NCI-H446 (cell line): ENCODE measurements at regions not wholly inside any gene's neighbourhood (a gene's known extent, or its start where the extent isn't known, plus 50 kb on each side); places are given as distances from the start of the nearest gene placed in this dataset.

Experiments
- DNase-seq, 2 experiments: peaks; one replicate each; lab custom pipeline; 2025; lab: John Stamatoyannopoulos, UW

DNA sequence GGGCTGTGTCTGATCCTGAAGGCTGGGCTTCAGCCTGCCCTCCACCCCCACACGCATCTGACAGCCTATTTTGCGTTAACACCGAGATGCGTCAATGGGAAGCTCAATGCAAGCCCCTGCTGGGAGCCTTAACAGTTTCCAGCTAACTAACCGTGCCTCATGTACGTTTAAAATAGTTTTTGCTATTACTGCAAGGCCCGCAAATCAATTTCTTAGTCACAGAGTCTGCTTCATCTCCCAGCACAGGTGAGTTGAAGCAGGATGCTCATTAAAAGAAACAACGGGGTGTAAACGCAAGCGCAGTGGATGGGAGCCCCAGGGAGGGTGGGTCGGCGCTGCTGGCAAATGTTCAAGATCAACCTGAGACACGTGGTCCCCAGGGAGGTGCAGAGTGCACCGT, 142.8 kb upstream of the PHACTR3 start:
- DNase-seq: no peak

DNA sequence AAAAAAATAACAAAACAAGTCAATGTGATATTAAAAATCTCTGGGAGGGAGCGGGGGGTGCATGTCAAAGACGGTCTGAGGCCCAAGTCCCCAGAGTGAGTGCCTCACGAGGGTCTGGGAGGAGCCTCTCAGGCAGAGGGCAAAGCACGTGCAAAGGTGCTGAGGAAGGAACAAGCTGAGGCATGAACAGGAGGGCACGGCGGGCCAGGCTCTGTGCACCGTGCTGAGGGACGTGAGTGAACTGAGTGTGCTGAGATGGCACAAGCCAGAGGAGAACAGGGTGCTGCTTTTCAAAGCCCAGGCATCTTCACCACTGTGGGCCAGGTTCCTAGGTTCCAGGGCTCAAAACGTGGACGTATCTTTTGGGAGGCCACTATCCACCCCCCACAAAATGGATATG, 142.1 kb upstream of the PHACTR3 start:
- no peak for DNase-seq

- no peak for DNase-seq
Measured at GRCh38 chr20:59463541-59463940, 140.8 kb upstream of the PHACTR3 start.

DNA sequence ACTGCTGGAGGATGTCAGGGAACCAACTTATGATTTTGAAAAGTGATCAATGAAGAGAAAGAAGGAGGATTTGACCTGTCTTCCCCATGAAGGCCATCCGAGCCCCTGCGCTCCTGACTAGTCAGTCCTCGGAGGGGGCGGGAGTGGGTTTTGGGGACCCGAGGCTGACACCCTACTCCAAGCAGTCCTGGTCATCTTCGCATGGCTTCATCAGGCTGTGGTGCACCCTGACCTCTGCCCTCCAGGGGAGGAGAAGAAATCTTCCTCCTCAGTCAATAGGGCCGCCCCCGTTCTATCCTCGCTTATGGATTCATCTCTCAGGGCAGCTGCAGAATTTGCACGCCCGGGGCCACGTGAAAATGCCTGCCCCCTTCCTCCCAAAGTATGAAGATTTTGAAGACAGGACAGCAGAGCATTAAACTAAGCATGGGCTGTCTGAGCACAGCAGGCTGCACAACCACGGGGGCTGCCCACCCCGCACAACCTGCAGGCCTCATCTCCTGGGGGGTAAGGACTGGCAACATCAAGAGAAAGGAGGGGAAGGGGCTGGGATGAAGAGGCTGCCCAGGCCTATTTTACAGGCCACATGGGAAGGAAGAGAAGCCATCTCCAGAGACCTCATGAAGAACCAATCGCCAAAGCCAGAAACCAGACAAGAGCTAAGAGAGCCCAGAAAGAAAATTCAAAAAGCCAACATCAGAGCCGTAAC, 138.1 kb upstream of the PHACTR3 start:
- no peak for DNase-seq

GRCh38 chr20:59468831-59469230, 135.5 kb upstream of the PHACTR3 start:
- no peak for DNase-seq

- DNase-seq: no peak
Measured at GRCh38 chr20:59469267-59470252, 134.8 kb upstream of the PHACTR3 start.

DNA sequence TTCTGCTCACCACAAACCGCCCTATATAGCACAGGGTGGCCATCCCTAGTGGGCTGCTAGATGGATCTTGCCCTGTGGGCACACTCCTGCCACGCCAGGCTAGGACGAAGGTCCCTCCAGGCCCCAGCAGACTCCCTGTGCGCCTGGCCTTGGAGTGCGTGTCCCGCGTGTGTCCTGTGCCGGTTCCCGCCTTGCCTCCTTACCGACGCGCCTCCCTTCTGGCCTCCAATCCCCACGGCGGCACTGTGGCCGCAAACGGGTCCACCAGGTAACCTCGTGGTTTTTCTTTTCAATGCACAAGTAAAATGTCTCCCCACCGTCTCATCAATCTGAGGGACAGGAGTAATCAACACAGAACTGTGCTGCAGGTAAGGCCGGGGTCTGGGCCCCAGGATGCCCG, 133.8 kb upstream of the PHACTR3 start:
- DNase-seq: no peak

GRCh38 chr20:59471653-59472421, 132.5 kb upstream of the PHACTR3 start:
- no peak for DNase-seq

DNA sequence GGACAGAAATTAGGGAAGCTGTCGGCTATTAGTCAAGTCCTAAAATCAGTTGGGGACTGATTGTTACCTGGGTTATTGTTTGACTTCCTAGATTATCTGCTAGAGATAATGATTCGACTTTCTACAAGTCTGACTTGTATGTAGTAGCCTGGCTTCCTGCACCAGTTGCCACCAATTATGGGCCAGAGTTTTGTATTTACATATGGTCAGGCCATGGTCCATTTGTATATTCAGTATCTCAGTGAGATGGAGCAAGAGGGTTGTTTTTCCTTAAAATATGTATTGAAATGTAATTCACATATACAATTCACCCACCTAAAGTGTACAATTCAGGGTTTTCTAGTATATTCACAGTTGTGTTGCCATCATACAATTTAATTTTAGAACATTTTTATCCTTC, 130.6 kb upstream of the PHACTR3 start:
- no peak for DNase-seq

DNA sequence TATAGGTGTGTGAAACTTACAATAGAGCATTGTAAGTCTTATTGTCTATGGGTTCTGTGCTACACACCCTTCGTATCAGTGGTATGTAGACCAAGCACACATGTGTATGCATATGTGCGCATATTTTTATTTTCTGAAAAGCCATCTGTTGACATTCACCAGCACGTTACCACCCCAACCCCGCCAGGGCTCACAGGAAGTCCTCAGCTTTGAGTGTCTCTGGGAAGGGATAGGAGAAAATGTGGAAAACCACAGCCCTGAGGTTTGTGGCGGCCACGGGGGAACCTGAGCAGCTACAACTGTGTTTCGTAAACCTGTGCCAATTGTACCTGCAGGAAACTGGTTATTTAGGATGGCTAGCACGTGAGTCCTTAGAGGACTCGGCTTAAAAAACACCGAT, 123.3 kb upstream of the PHACTR3 start:
- DNase-seq: no peak

DNA sequence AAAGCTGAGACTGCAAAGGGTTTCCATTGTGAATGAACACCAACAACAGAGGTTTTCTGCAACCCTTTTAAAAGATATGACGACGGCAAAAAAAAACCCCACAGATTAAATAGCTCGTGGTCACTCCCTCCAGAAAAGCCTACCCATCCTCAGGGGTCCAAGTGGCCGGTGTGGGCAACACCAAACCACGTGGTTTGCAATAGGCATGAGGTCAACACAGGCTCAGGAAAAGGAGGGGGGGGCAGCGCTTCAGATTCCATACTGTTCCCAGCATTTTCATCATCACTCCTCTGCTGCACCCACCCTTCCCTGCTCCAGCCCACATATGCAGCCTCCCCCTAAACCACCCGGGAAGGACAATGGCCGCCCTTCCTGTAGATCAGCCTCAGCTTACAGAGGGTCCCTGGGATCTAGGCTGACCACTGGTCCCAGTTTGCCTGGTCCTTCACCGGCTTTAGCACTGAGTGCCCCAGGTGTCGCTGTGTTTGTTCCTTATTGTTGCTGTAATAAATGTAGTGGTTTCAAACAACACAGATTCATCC, 122.8 kb upstream of the PHACTR3 start:
- DNase-seq: no peak

DNA sequence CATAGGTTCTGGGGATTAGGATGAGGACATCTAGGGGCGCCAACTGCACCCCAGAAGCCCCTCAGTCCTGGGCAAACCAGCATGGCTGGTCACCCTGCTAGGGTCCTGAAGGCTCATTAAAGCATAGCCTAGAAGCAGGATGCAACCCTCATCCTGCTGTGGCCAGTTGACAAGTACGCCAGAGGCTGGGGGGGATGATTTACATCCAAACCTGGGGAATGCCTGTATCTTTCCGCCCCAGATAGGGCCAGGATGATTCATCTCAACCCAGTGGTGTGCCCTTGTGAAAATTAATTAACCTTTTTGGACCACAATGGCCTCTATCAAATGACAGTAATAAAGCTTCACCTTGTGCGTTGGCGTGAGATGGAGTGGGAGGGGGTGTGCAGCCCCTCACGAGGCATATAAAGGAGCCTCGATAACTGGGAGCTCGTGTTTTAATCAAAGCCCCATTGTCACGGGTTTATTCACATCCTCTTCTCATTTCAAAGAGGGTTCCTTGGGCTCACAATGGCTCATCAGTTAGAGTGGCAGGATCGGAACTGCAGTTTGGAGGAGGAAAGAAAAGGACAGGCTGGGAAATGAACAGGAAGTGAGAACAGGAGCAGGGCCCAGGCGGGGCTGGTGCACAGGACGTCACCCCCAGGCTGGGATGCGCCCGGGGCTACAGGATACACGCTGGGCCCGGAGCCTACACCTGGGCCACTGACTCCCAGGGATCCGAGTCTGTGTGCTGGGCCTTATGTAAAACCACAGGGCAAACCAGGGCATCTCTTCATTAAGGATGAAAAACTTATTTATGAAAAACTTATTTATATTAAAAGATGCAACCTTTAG, 121.8 kb upstream of the PHACTR3 start:
- no peak for DNase-seq

GRCh38 chr20:59483481-59483880, 120.9 kb upstream of the PHACTR3 start:
- no peak for DNase-seq

DNA sequence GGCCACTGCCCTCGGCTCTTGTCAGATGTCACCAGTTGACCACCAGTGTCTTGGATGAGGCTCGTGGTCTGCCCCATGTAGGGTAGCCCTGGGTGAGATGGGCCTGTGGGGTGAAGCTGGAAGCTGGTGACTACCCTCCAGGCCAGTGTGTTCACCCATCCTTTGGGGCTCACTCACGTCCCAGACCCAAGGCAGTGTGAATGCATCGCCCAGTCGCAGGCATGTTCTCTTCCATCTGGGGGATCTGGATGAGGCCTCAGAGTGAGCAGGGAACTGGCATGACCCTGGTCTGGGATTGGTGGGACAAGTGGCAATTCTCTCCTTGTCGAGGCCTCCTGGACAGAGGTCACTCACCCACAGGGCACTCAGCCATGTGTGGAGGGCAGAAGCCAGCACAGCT, 120.1 kb upstream of the PHACTR3 start:
- DNase-seq: no peak

DNA sequence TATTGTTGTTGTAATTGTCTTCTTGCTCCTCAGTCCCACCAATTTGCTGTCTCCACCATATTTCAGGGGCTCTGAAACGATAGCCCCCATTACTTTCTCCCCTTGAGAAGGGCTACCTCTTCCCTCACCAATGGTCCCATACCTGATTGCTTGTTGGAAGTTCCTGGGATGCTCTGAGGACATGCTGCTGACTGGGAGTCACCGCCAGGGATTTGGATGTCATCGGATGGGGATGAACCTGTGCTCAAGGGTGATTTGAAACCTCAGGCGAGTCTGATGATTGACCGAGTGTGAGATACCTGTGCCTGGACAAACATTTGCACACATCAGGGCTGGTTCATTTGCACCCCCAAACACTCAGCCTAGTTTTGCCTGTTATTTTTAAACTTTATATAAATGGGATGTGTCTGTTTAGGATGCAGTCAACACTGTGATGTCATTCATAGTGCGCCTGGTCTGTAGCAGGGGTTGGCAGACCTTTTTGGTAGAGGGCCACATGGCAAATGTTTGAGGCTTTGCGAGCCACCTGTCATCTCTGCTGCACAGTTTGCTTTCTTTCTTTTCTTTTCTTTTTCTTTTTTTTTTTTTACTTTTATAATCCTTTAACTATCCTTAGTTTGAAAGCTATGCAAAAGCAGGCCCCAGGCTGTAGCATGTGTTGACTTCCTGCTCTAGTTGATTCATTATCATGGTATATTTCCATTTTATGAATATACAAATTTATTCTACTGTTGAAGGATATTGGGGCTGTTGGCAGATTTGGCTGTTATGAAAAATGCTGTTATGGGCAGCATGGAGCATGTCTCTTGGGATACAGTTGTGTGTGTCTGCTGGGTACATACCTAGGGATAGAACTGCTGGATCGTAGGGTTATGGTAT, 118.5 kb upstream of the PHACTR3 start:
- peak; percentile 8 to 12 for DNase-seq

GRCh38 chr20:59488459-59488858, 115.9 kb upstream of the PHACTR3 start:
- peak; percentile 32 to 65 for DNase-seq

DNA sequence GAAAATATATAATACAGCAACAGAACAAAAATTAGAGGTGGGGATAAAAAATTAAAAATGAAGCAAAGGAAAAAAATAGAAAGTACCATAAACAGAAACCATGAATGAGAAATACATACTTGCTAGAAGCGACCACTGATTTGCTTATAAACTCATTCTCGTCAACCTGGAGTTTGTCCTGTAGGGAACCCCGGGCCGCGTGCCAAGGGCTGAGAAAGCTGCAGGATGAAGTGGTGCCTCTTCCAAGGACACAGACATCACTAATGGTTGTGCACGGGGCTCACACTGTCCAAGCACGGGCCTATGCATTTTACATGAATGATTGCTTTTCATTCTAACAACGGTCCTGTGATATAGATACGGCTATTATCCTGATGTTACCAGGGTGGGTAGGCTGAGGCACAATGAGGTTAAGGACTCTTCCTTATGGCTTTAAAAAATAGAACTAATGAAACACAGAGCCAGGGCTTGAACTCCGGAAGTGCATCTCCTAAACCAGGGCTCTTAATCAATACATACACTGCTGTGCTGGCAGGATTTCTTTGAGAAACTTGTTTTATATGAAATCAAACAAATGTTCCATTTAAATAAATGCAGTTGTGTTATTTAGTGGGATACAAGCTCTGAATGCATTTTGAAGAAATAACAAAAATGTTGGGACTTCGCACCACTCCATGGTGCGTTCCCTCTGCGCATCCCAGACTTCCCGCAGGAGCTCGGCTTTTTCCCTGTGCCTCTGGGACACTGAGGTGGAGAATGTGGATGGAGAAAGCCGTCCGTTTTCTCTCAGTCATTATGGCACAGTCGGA, 113.9 kb upstream of the PHACTR3 start:
- DNase-seq: peak in 1 of 2 experiments; percentile 33

DNA sequence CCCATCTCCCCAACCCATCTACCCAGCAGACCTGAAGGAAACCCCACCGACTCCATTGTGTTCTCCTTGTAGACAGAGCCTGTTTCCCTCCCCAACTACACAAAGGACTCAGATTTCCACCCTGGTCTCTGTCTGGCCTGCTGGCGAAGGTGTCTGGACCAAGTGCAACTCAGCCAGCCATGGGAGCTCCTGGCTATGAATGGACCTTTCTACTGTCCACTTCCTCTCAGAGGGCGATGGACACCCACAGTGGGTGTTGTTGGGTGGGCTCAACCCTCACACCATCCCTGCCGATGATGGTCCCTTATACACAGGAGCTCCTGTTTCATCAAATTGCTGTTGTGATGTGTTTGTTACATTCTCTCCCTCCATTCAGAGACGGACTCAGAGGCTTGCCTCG, 112.5 kb upstream of the PHACTR3 start:
- no peak for DNase-seq

DNA sequence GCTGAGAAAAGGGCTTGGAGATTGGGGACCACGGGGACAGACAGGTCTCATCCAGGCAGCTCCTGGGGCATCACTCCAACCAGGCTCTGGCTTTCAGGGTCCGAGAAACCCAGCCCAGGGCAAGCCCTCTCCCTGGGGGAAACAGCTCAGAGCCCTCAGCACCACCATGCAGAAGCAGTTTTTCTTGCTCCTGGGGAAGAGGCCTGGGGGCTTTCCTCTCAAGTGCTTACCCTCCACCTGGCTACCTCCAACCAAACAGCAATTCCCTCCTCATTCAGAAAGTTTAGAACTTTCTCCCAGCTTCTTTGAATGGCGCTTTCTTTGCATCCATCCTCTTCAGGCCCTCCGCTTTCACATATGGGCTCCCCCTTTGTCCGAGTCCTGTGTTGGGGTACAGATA, 110.4 kb upstream of the PHACTR3 start:
- DNase-seq: no peak
